Stomach (tissue), 8 donors: ENCODE measurements at regions not wholly inside any gene's neighbourhood (a gene's known extent, or its start where the extent isn't known, plus 50 kb on each side); places are given as distances from the start of the nearest gene placed in this dataset.
"Not testable (repeated sequence)": the region's sequence is repeated elsewhere in the genome, so short reads cannot be mapped to it uniquely, and the experiment has no call there.

Experiments used
- DNase-seq, 2 donors: peaks; one replicate each; pipeline versions ENCODE4 v3.0.0 to v3.0.0-alpha.2; 2013 to 2019
- H3K27ac ChIP-seq, 5 donors: fragments of 200-600 bp in 4 of 5; sonication (generic) in 4 of 5; one replicate each; pipeline ENCODE4 v1.5.1; 2013 to 2019; ENCODE audit warnings: mild to moderate bottlenecking in 1 of 5, moderate library complexity in 1 of 5
- H3K27me3 ChIP-seq, 3 donors: fragments of 200-600 bp; sonication (generic); one replicate each; pipeline ENCODE4 v1.5.1; 2017 to 2019; ENCODE audit warnings: mixed run types in 1 of 3
- H3K36me3 ChIP-seq, 4 donors: fragments of 200-600 bp; sonication (generic); 1 replicate in 3 of 4; 2 replicates in 1 of 4; pipeline ENCODE4 v1.5.1; 2016 to 2019
- H3K4me1 ChIP-seq, 4 donors: fragments of 200-600 bp; sonication (generic); one replicate each; pipeline ENCODE4 v1.5.1; 2016 to 2019
- H3K4me3 ChIP-seq, 4 donors: fragments of 200-600 bp; sonication (generic) in 3 of 4; one replicate each; pipeline ENCODE4 v1.5.1; 2016 to 2019; ENCODE audit warnings: mild to moderate bottlenecking in 1 of 4
- H3K9me3 ChIP-seq, 4 donors: fragments of 200-600 bp; sonication (generic); one replicate each; pipeline ENCODE4 v1.5.1; 2016 to 2019
- EP300 ChIP-seq: sonication (generic); formaldehyde crosslinking; IDR thresholded peaks from one replicate; pipeline ENCODE4 v1.6.1; 2017; ENCODE audit warnings: antibody characterized with exemption
- POLR2A ChIP-seq, 4 donors: fragments of 450-650 bp; IDR thresholded peaks; one replicate each; pipeline ENCODE4 v1.6.1; 2016; ENCODE audit warnings: antibody characterized with exemption in 4 of 4, control low read depth in 2 of 4, mild to moderate bottlenecking in 1 of 4, moderate library complexity in 1 of 4
- POLR2AphosphoS5 ChIP-seq, 3 donors: sonication (generic); formaldehyde crosslinking; IDR thresholded peaks; one replicate each; pipeline ENCODE4 v1.6.1; 2016; ENCODE audit warnings: antibody characterized with exemption in 3 of 3
- WGBS, 5 donors: extraction: QIAGEN DNeasy Blood & Tissue Kit in 3 of 5; methylation state at CpG; one replicate each; pipeline versions ENCODE4 v1.1.5 to v1.1.7; 2013 to 2018; 5-methylcytosine and 5-hydroxymethylcytosine counted together
- intact Hi-C: fragments of 100-400 bp; cut with DNase I; formaldehyde crosslinking; loops from one replicate; pipeline ENCODE4 v1.15.1; 2023; ENCODE audit warnings: low total_unique reads
- TF ChIP-seq, protein P1 (sequence below), 7 experiments: fragments of 450-650 bp in 4 of 7; fragments of 200-600 bp in 3 of 7; sonication (generic) in 3 of 7; IDR thresholded peaks; one replicate each; pipeline ENCODE4 v1.5.1; 2016 to 2019; ENCODE audit warnings: antibody characterized with exemption in 7 of 7, control low read depth in 2 of 7, mild to moderate bottlenecking in 1 of 7
- donor health status: healthy with polysubstance abuse.
- donor health status: Bipolar disorder and iron deficiency.
- donor health status: healthy.

DNA sequence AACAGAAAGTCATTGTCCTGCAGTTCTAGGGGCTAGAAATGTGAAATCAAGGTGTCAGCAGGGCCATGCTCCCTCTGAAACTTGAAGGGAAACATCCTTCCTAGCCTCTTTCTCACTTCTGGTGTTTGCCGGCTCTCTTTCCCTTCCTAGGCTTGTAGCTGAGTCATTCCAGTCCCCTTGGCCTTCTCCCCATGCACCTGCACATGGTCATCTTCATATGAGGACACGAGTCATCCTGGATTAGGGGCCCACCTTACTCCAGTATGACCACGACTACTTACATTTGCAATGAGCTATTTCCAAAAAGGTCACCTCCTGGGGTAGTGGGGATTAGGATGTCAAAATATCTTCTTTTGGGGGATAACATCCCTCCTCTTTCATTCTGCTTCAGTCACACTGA lies 168.5 kb upstream of the CXCR4 start:
- Histone ChIP-seq H3K9me3 (peaks cover 0 to 4% (median 0%) of the 10 kb centered on the region in 4 donors), H3K27me3 (no peaks in the 10 kb centered on the region), H3K4me3 (no peak overlapping the region), H3K27ac (no peak overlapping the region), H3K36me3 (no peaks in the 10 kb centered on the region), H3K4me1 (no peaks in the 10 kb centered on the region)
- 62 to 82% (median 73%) methylated on average over 3 of the region's 3 CpGs for WGBS, 5 donors
- no peak for DNase-seq
- intact Hi-C loops, result no loop called here
- TF ChIP-seq EP300, result no peak
- TF ChIP-seq POLR2A (IDR thresholded peaks at IDR 0.05), result no peak
- TF ChIP-seq, protein P1, sequence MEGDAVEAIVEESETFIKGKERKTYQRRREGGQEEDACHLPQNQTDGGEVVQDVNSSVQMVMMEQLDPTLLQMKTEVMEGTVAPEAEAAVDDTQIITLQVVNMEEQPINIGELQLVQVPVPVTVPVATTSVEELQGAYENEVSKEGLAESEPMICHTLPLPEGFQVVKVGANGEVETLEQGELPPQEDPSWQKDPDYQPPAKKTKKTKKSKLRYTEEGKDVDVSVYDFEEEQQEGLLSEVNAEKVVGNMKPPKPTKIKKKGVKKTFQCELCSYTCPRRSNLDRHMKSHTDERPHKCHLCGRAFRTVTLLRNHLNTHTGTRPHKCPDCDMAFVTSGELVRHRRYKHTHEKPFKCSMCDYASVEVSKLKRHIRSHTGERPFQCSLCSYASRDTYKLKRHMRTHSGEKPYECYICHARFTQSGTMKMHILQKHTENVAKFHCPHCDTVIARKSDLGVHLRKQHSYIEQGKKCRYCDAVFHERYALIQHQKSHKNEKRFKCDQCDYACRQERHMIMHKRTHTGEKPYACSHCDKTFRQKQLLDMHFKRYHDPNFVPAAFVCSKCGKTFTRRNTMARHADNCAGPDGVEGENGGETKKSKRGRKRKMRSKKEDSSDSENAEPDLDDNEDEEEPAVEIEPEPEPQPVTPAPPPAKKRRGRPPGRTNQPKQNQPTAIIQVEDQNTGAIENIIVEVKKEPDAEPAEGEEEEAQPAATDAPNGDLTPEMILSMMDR (IDR thresholded peaks at IDR 0.05), result no peak
- no peak for TF ChIP-seq POLR2AphosphoS5 (IDR thresholded peaks at IDR 0.05)

DNA sequence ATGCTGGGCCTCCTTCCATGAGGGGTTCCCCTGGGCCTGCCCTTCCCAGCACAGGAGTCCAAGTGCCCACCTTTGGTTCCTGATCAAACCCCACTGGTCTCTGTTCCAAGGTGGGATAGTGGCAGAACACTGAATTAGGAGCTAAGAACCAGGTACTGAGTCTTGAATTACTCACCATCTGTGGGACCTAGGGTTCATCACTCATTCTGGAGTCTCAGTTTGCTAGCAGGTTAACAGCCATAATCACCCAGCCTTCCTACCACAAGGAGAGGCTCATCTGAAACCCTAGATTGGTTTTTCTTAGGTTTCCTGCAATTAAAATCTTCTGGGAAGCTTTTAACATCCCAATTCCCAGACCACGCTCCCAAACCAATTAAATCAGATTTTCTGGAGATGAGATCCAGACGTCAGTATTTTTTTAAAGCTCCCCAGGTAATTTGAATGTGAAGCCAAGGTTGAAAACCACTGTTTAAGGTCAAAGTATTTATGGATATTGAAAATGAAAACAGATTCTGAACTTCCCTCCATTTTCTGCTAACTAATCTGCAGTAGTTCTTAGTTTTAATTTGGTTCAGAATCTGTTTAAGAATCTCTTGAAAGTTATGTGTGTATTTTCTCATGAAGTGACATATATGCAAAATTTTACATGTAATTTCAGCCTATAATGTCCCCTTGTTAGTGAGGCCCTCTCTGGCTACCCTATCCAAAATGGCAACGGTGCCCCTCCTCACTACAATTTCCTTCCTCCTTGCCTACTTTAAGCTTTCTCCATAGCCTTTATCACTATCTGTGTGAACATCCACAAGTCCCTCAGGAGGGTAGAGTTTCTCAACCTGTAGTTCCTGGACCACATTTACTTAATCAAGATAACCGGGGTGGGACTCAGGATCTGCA lies 166.5 kb upstream of the CXCR4 start:
- Histone ChIP-seq H3K4me3 (no peak overlapping the region), H3K4me1 (no peaks in the 10 kb centered on the region), H3K27me3 (no peaks in the 10 kb centered on the region), H3K27ac (no peak overlapping the region), H3K9me3 (no peaks in the 10 kb centered on the region), H3K36me3 (no peaks in the 10 kb centered on the region)
- intact Hi-C loops, result no loop called here
- DNase-seq, result no peak
- WGBS, 5 donors, result 80 to 82% (median 81%) methylated on average over 4 of the region's 4 CpGs
- TF ChIP-seq EP300 (no peak), POLR2AphosphoS5 (IDR thresholded peaks at IDR 0.05) (no peak), POLR2A (IDR thresholded peaks at IDR 0.05) (no peak)
- TF ChIP-seq, protein P1 (IDR thresholded peaks at IDR 0.05), result no peak

DNA sequence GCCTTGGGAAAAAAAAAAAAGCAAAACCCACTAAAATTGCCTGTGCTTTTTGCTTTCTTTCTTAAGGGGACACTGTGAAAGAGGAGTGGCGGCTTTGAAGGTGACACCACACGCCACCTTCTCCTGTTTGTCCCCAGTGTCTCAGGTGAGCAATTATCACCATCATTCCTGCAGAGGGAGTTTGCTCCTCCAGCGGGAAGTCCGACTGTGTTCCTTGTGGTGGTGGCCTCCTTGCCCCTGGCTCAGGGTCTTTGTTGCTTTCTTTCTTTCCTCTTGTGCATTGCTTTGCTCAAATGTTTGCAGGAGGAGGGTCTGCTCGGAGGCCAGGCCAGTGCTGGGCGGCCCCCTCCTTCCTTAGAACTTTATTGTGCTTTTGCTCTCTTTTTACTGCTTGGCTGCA lies 164.3 kb upstream of the CXCR4 start:
- H3K27me3 ChIP-seq, result no peaks in the 10 kb centered on the region
- TF ChIP-seq POLR2AphosphoS5 (IDR thresholded peaks at IDR 0.05), result no peak
- no peak for TF ChIP-seq POLR2A (IDR thresholded peaks at IDR 0.05)
- no peak for TF ChIP-seq EP300
- TF ChIP-seq, protein P1 (IDR thresholded peaks at IDR 0.05), result no peak
- H3K4me1 ChIP-seq, result no peaks in the 10 kb centered on the region
- H3K27ac ChIP-seq, result no peak overlapping the region
- intact Hi-C loops, result no loop called here
- 70 to 84% (median 77%) methylated on average over 6 of the region's 6 CpGs for WGBS, 5 donors
- no peak for DNase-seq
- no peaks in the 10 kb centered on the region for H3K9me3 ChIP-seq
- no peaks in the 10 kb centered on the region for H3K36me3 ChIP-seq
- H3K4me3 ChIP-seq, result no peak overlapping the region

DNA sequence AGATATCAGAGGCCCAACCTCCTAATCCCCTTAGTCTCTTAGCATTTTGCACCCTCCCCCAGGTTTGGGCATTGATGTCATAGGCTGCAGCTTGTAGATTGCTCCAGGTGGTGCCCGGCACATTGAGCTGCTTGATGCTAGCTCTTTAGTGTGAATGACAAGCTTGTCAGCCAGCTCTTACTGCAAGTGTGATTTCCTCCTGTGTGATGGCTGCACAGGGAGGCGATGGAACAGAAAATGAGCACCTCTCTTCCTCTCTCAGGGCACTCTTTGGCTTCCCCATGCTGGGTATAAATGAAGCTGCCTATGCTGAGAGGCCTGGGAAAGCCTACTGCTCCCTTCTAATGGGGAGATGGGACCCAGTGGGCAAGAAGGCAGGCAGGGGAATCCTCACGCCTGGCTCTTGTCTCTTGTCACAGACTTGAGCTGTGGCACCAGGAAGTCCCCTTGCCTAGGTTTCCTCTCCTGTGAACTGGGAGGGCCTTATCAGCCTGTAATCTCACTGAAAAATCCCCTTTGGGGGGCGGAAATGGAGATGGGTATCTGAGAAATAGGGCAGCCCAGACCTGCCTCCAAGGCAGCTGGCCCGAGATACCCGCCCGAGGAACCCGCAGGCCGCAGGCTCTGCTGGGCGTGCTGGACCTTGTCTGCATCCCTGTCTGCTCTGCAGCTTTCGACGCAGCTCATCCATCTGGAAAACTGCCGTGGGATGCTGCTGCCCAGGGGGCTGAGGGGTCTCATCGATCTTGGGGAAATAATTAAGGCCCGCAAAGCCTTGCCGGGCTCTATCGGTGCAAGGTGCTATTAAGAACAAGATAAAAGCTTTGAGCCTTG lies 163.5 kb upstream of the CXCR4 start:
- intact Hi-C loops, result no loop called here
- Histone ChIP-seq H3K4me3 (no peak overlapping the region), H3K9me3 (no peaks in the 10 kb centered on the region), H3K27ac (no peak overlapping the region), H3K4me1 (no peaks in the 10 kb centered on the region), H3K36me3 (no peaks in the 10 kb centered on the region), H3K27me3 (no peaks in the 10 kb centered on the region)
- no peak for TF ChIP-seq EP300
- TF ChIP-seq POLR2A (IDR thresholded peaks at IDR 0.05), result no peak
- no peak for TF ChIP-seq POLR2AphosphoS5 (IDR thresholded peaks at IDR 0.05)
- WGBS, 5 donors, result 79 to 89% (median 84%) methylated on average over 13 to 17 of the region's 17 CpGs
- DNase-seq, result peak in 1 of 2 donors; percentile 30

DNA sequence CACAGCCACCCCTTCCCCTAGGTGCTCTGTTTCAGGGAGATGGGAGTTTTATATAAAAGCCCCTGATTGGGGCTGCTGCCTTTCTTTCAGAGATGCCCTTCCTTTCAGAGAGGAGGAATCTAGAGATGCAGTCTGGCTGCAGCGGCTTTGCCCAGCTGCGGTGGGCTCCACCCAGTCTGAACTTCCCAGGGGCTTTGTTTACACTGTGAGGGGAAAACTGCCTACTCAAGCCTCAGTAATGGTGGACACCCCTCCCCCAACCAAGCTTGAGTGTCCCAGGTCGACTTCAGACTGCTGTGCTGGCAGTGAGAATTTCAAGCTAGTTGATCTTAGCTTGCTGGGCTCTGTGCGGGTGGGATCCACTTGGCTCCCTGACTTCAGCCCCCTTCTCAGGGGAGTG lies 148.4 kb upstream of the CXCR4 start:
- H3K4me3 ChIP-seq, H3K4me1 ChIP-seq, H3K27me3 ChIP-seq, intact Hi-C loops, H3K27ac ChIP-seq, H3K36me3 ChIP-seq, DNase-seq: not testable (repeated sequence)
- 10 to 56% (median 52%) methylated on average over 3 to 4 of the region's 4 CpGs for WGBS, 5 donors
- H3K9me3 ChIP-seq, result peaks cover 0 to 14% (median 5%) of the 10 kb centered on the region in 4 donors
